HG03045 (cell line): ENCODE measurements at regions not wholly inside any gene's neighbourhood (a gene's known extent, or its start where the extent isn't known, plus 50 kb on each side); places are given as distances from the start of the nearest gene placed in this dataset.

Source experiments
- ATAC-seq: cut with Tn5 transposase; IDR thresholded peaks from one replicate; pipeline ENCODE4 v1.9.1; 2021; ENCODE audit warnings: mild to moderate bottlenecking, moderate library complexity; ENCODE audit not compliant: unreplicated experiment

DNA sequence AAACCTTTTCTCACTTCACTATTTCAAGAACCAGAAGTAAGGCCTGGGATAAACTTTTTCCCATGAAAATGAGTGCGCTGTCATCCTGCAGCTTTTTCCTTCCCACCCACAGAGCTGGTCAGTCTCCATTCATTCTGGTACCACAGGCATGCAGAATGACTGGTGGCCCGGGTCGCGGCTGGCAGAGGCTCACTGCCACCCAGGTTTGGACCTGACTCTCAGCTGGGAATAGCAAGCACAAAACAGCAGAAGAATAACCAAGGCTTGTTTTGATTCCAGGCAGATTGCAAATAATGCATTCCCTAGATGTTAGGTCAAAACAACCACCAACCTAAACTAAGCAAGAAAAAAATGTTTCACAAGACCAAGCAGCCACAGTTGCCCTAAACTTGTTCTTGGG, 190.5 kb upstream of the NRP1 start:
- ATAC-seq, result no peak

GRCh38 chr10:33524041-33524440, 189.6 kb upstream of the NRP1 start:
- ATAC-seq, result no peak

DNA sequence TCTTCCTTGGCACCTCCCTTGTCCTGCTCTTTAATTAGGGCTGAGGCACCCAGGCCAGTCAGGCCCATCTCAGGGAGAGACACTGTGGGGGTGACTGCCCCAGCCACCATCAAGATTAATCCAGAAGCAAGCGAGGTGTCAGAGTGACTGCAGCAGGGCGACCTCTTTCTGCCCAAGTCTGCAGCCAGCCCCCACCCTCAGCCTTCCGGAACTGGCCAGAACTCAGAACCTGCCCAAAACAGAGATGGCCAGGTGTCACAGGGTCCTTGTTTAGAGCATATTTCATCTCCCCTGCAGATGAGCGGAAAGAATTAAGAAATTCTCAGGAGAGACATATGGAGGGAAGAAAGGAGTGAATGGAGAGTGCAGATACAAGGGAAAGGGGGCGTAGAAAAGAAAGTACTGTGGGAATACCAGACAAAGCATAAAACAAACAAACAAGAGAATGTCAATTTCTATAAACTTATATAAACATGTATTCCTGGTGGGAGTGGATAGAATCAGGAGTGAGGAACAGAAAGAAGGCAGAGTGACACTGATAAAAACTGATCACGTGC, 188.8 kb upstream of the NRP1 start:
- ATAC-seq, result no peak

DNA sequence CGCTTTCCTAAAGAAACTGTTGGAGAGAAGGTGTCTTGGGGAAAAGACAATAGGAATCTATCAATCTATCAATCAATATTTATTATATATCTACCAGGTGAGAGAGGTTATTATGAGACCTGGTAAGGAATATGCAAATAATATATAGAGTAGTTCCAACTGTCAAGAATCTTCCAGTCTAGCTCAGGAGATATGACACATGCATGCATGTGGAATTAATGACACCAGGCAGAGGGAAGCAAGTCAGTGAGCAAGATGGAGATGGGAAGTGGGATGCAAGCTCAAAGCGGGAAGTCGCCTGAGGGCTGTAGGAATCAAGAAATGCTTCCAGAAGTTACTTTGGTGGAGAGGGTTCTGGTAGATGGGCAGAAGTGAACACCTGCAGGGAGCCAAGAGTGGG, 187.4 kb upstream of the NRP1 start:
- no peak for ATAC-seq

- ATAC-seq, result no peak
Measured at GRCh38 chr10:33521062-33521461, 186.6 kb upstream of the NRP1 start.

GRCh38 chr10:33520223-33520622, 185.8 kb upstream of the NRP1 start:
- ATAC-seq, result no peak

- ATAC-seq, result no peak
Measured at GRCh38 chr10:33519130-33519860, 184.8 kb upstream of the NRP1 start.

DNA sequence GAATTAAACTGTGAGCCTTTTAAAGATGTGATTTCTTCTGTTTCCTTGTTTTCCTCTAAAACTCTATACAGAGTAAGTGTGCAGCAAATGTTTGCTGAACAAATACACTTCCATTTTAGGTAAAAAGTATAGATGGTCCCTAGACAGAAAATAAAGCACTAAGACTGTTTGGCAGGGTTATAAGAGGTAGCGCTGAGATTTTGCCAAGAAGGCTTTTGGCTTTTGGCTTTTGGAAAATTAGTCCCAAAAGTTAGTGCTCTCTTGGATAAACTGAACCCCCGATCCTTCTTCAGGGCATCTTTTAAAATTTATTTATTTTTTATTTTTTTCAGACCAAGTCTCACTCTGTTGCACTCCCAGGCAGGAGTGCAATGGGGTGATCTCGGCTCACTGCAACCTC, 175.7 kb upstream of the NRP1 start:
- ATAC-seq, result no peak

DNA sequence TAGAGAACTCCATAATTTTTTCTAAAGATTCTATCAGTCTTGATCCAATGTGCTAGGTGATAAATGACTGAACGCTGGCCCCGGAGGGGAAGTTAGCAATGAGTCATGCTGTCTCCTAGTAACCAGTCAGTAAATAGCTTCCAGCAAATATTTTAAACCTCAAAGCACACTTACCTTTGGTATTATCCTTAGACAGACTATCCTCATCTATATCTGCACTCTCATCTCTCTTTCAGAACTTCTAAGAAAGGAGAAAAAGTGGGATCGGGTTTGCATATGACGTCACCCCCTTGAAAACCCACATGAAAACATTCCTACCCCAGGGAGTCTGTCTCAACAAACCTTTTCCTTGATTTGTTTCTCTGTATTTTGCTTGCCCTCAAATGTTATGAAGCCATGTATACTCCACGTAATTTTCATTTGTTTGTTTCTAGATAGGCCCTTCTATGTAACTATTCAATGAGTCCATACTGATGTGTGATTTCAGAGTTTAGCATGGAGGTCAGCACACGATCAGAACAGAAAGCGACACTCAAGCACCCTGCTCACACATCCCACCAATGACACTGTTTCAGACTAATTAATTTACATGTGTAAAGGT, 174.9 kb upstream of the NRP1 start:
- no peak for ATAC-seq

DNA sequence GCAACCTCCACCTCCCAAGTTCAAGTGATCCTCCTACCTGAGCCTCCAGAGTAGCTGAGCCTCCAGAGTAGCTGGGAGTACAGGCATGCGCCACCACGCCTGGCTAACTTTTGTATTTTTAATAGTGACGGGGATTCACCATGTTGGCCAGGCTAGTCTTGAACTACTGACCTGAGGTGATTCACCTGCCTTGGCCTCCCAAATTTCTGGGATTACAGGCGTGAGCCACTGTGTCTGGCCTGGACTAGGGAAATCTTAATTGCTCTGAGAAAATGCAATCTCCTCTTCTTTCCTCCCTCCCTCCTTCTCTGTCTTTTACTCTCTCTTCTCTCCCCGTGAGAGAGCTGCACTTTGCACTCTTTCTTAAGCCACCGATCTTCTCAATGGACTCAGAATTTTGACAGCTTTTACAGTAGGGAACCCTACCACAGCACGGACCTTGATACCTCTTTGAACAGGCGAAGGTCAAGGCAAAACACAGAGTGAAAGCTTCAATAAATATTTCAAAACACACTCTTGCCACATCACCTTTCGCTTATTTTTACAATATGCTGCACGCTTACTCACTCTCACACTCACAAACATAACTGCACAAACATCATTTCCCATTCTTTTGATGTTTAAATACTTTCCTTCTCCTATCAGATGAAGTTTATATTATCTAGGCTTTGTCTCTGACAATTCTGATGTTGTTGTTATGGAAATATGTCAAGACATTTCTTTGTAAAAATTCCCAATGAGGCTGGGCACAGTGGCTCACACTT, 173.4 kb upstream of the NRP1 start:
- no peak for ATAC-seq

GRCh38 chr10:33506838-33507661, 172.6 kb upstream of the NRP1 start:
- peak; percentile 62 for ATAC-seq

- no peak for ATAC-seq
Measured at GRCh38 chr10:33506391-33506790, 171.9 kb upstream of the NRP1 start.

GRCh38 chr10:33501161-33501560, 166.7 kb upstream of the NRP1 start:
- no peak for ATAC-seq

GRCh38 chr10:33498391-33498891, 164.0 kb upstream of the NRP1 start:
- no peak for ATAC-seq

DNA sequence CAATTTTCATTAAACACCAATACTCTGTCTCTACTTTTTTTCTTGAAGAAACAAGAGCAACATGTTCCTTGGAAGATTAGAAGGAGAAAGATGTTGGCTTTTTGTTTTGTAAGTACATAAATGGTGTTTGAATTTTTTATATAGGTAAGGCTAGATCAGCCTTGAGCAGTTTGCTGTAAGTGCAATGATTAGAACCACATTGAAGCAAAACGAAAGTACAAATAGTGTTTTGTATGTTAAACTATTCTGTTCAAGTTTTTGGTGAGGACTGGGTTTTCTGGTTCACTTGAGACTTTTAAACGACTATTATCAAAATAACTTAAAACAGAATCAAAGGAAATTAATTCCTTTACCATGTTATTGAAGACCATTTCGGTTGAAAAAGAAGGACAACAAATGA, 162.9 kb upstream of the NRP1 start:
- no peak for ATAC-seq

GRCh38 chr10:33496096-33496495, 161.6 kb upstream of the NRP1 start:
- no peak for ATAC-seq

DNA sequence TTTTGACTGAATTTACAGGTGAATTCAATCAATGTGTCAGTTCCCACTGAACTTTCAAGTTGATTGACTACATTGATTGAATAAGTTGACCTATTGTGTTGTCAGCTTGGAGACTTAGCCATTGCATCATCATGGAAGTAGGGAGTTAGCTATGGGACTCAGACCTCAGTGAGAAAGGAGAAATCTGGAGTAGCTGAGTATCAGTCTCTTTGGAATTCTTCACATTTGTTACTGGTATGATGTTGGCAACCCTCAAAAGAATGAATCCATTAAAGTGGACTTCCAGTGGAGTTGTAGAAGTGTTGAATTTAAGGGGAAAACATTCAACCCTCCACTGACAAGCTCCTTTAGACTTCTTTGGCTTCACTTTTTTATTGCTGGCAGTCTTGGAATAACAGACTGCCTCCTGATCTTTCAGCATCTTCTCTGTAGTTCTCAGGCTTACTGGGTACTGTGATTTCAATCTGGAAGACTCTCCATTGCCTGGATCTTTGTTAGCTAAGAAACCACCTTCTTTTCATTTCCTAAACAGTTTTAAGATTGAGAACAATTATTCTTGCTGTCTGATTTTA, 160.3 kb upstream of the NRP1 start:
- ATAC-seq, result no peak

DNA sequence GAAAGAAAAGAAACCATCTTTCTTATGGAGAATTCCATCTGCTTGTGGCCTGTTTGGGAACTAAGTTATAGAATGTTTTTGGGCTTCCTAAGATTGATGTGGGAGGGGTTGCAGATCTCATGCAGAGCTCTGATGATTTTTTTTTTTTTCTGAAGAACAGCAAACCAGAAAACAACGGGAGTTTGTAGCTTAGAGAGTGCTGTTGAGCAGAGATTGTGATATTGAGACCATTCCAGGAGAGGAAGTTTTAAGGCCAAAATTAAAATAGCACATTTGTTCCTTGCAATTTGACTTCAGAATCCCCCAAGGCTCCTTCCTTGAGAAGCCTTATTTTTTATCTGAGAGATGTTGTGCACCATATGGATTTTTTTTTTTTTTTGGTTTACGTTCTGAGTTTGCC, 159.5 kb upstream of the NRP1 start:
- no peak for ATAC-seq

DNA sequence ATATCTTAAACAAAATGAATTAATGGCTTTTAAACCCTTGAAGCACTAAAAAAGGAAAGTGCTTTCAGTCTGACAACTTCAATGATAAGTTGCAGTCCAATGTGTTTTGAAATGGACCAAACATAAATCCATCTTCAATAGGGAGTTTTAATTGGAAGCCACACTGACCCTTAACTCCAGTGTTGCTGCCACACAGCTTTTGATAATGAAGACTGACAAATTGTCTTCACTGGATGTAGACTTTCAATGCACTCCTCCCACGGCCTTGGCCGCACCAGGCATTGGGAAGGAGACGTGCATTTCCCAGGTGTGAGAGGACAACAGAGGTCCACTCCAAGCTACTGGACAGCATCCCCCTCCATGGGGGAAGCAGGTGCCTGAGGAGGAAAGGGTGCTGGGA, 159.0 kb upstream of the NRP1 start:
- no peak for ATAC-seq

GRCh38 chr10:33492701-33493345, 158.4 kb upstream of the NRP1 start:
- no peak for ATAC-seq
